ENCODE measurements at regions not wholly inside any gene's neighbourhood (a gene's known extent, or its start where the extent isn't known, plus 50 kb on each side); places are given as distances from the start of the nearest gene placed in this dataset.

- H3K36me3 ChIP-seq (ENCODE audit: control insufficient read depth in 2 of 2, insufficient read depth in 1 of 2, low read length in 2 of 2), result no peaks in the 10 kb centered on the region
- no peak overlapping the region for H3K4me3 ChIP-seq (ENCODE audit: low read depth, low read length)
- H3K4me1 ChIP-seq (ENCODE audit: control insufficient read depth, insufficient read depth, low read length), result peaks cover 2% of the 10 kb centered on the region; the same call in 1 of the 2 replicates
- H3K27ac ChIP-seq (ENCODE audit: extremely low read depth, low read depth, low read length), result no peak overlapping the region
- ChIA-PET CTCF (no interaction called here), POLR2A (interaction anchor here (0.5 kb wide), 1 partner anchor 31 kb away, joined by 3 read pairs; no protein-coding TSS in a partner anchor)
- H3K9me3 ChIP-seq (ENCODE audit: control insufficient read depth, insufficient read depth, low read depth, low read length), result no peaks in the 10 kb centered on the region
- TF ChIP-seq ZNF223 (tag by site-specific recombination; IDR thresholded peaks at IDR 0.05) (no peak), BCL11A (tag by site-specific recombination; IDR thresholded peaks at IDR 0.05; ENCODE audit: low read depth) (no peak), CTCF (tag by site-specific recombination; IDR thresholded peaks at IDR 0.05) (no peak), ZNF830 (tag by site-specific recombination; IDR thresholded peaks at IDR 0.05; ENCODE audit: low read depth) (no peak), ZNF529 (tag by site-specific recombination; IDR thresholded peaks at IDR 0.05; ENCODE audit: insufficient replicate concordance) (no peak), ZNF280D (tag by site-specific recombination; IDR thresholded peaks at IDR 0.05) (no peak), ZNF37A (tag by site-specific recombination; IDR thresholded peaks at IDR 0.05) (no peak), ZFP37 (tag by site-specific recombination; IDR thresholded peaks at IDR 0.05) (no peak), KLF7 (tag by site-specific recombination; IDR thresholded peaks at IDR 0.05; ENCODE audit: borderline replicate concordance) (no peak)
Measured at GRCh38 chr7:130927062-130927461, 193.1 kb upstream of the KLF14 start.

DNA sequence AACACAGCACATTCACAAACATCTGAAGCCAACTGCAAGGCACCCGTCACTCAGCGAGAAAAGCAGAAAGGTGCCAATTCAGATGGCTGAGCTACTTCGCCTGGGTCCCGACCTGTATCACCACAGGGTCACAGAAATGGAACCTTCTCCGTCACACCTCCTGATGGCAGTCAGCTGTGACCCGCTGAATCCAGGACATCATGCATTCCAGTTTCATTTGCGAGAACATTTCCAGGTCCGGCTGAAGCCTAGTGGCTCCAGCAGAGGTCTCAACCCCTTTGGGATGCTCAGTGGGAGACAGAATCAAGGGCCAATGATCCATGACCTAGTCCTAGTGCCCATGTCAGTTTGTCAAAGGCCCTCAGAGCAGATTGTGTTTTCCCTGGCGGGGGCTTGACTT lies 193.6 kb upstream of the KLF14 start:
- Histone ChIP-seq H3K36me3 (ENCODE audit: control insufficient read depth in 2 of 2, insufficient read depth in 1 of 2, low read length in 2 of 2) (no peaks in the 10 kb centered on the region), H3K4me3 (ENCODE audit: low read depth, low read length) (no peak overlapping the region), H3K27ac (ENCODE audit: extremely low read depth, low read depth, low read length) (no peak overlapping the region), H3K9me3 (ENCODE audit: control insufficient read depth, insufficient read depth, low read depth, low read length) (no peaks in the 10 kb centered on the region), H3K4me1 (ENCODE audit: control insufficient read depth, insufficient read depth, low read length) (peaks cover 2% of the 10 kb centered on the region; the same call in 1 of the 2 replicates)
- POLR2A ChIA-PET, result interaction anchor here (0.5 kb wide), 1 partner anchor 30 kb away, joined by 3 read pairs; no protein-coding TSS in a partner anchor
- TF ChIP-seq ZNF704 (tag by site-specific recombination; IDR thresholded peaks at IDR 0.05) (no peak), ZSCAN23 (tag by site-specific recombination; IDR thresholded peaks at IDR 0.05) (no peak), SP2 (tag by site-specific recombination; IDR thresholded peaks at IDR 0.05) (no peak), SCRT1 (tag by site-specific recombination; IDR thresholded peaks at IDR 0.05; ENCODE audit: borderline replicate concordance) (no peak), ZFP69B (tag by site-specific recombination; IDR thresholded peaks at IDR 0.05) (no peak), ZNF404 (tag by site-specific recombination; IDR thresholded peaks at IDR 0.05) (no peak)
- TF ChIP-seq, protein P1, sequence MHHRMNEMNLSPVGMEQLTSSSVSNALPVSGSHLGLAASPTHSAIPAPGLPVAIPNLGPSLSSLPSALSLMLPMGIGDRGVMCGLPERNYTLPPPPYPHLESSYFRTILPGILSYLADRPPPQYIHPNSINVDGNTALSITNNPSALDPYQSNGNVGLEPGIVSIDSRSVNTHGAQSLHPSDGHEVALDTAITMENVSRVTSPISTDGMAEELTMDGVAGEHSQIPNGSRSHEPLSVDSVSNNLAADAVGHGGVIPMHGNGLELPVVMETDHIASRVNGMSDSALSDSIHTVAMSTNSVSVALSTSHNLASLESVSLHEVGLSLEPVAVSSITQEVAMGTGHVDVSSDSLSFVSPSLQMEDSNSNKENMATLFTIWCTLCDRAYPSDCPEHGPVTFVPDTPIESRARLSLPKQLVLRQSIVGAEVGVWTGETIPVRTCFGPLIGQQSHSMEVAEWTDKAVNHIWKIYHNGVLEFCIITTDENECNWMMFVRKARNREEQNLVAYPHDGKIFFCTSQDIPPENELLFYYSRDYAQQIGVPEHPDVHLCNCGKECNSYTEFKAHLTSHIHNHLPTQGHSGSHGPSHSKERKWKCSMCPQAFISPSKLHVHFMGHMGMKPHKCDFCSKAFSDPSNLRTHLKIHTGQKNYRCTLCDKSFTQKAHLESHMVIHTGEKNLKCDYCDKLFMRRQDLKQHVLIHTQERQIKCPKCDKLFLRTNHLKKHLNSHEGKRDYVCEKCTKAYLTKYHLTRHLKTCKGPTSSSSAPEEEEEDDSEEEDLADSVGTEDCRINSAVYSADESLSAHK (tag by site-specific recombination; IDR thresholded peaks at IDR 0.05), result no peak
- CTCF ChIA-PET, result interaction anchor here (1.7 kb wide), 1 partner anchor 31 kb away, joined by 8 read pairs; no protein-coding TSS in a partner anchor

Measured in HEK293 (cell line).